Stimulated activated CD8-positive, alpha-beta memory T cell treated with anti-CD3 and anti-CD28 coated beads, Interleukin-2, amount 100 ng/mL, for 1 hour (primary cell): ENCODE measurements at regions not wholly inside any gene's neighbourhood (a gene's known extent, or its start where the extent isn't known, plus 50 kb on each side); places are given as distances from the start of the nearest gene placed in this dataset.
"Not testable (repeated sequence)": the region's sequence is repeated elsewhere in the genome, so short reads cannot be mapped to it uniquely, and the experiment has no call there.

Experiments
- DNase-seq, 2 donors: peaks; one replicate each; pipeline ENCODE4 v3.0.0-alpha.2; 2020; ENCODE audit warnings: low read depth in 2 of 2

GRCh38 chrY:19535697-19536096 is 208.8 kb downstream of the KDM5D start:
- not testable (repeated sequence) for DNase-seq

- DNase-seq: no peak
Observed at GRCh38 chrY:19521976-19522375, 222.6 kb downstream of the KDM5D start.

GRCh38 chrY:19503092-19503449 is 241.5 kb downstream of the KDM5D start:
- no peak for DNase-seq

GRCh38 chrY:19502169-19503091 is 242.1 kb downstream of the KDM5D start:
- no peak for DNase-seq

GRCh38 chrY:19498556-19498955 is 246.0 kb downstream of the KDM5D start:
- DNase-seq: no peak

- DNase-seq: no peak
Observed at GRCh38 chrY:19487494-19487893, 257.0 kb downstream of the KDM5D start.

GRCh38 chrY:19484997-19485396 is 259.5 kb downstream of the KDM5D start:
- DNase-seq: no peak

GRCh38 chrY:19479141-19479540 is 265.4 kb downstream of the KDM5D start:
- DNase-seq: no peak

- DNase-seq: no peak
Observed at GRCh38 chrY:19477959-19478358, 266.6 kb downstream of the KDM5D start.

GRCh38 chrY:19465809-19466208 is 278.7 kb downstream of the KDM5D start:
- no peak for DNase-seq

- DNase-seq: no peak
Observed at GRCh38 chrY:19456855-19457448, 287.6 kb downstream of the KDM5D start.

- no peak for DNase-seq
Observed at GRCh38 chrY:19433059-19433458, 311.5 kb downstream of the KDM5D start.

GRCh38 chrY:19427736-19428518 is 316.6 kb downstream of the KDM5D start:
- no peak for DNase-seq

- DNase-seq: not testable (repeated sequence)
Observed at GRCh38 chrY:19427191-19427590, 317.3 kb downstream of the KDM5D start.

- no peak for DNase-seq
Observed at GRCh38 chrY:19410980-19411766, 333.4 kb downstream of the KDM5D start.

- DNase-seq: no peak
Observed at GRCh38 chrY:19406246-19406645, 338.3 kb downstream of the KDM5D start.

GRCh38 chrY:19405598-19405997 is 338.9 kb downstream of the KDM5D start:
- no peak for DNase-seq

GRCh38 chrY:19392876-19393275 is 351.6 kb downstream of the KDM5D start:
- no peak for DNase-seq

GRCh38 chrY:19391922-19392321 is 352.6 kb downstream of the KDM5D start:
- no peak for DNase-seq

- DNase-seq: no peak
Observed at GRCh38 chrY:19365321-19365720, 379.2 kb downstream of the KDM5D start.

- no peak for DNase-seq
Observed at GRCh38 chrY:19357249-19357648, 387.3 kb downstream of the KDM5D start.

GRCh38 chrY:19356735-19357134 is 387.8 kb downstream of the KDM5D start:
- DNase-seq: no peak
